ENCODE measurements at regions not wholly inside any gene's neighbourhood (a gene's known extent, or its start where the extent isn't known, plus 50 kb on each side); places are given as distances from the start of the nearest gene placed in this dataset.

DNA sequence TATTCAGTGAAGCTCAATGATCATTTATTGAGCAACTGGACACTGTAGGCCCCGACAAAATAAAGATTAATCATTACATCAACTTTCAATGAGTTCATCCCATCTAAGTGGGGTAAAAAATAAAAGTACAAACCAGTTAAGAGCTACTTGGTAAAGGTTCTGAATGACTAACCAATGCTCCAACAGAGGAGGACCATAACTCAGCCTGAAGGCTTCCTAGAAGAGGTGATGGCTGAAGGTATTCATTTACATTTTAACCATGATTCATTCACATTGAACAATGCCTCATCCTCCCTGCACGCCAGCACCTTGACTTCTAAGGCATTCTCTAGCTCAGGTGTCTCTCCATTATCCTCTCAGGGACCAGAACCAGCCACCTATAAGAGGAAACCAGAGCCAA lies 201.4 kb downstream of the ZNF462 start:
- DNase-seq, result no peak

DNA sequence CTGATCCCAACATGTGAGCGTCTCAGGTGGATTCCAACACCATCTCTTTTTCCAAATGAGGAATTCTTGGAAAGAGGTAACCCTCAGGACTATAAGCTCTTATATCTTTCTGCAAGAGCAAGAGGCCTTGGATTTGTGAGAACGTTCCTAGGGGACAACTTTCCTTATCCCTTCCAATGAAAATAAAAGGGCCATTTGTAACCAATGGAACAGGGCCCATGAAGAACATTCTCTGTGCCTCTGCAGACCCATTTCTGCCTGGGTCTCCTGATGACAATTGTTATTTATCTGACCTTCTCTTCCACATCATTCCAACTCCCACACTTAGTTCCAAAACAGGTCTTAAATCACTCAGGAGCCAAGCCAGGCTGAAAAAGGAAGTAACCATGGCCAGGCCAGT lies 202.6 kb downstream of the ZNF462 start:
- DNase-seq, result no peak

- no peak for DNase-seq
Measured at GRCh38 chr9:107067739-107068416, 204.9 kb downstream of the ZNF462 start.

DNA sequence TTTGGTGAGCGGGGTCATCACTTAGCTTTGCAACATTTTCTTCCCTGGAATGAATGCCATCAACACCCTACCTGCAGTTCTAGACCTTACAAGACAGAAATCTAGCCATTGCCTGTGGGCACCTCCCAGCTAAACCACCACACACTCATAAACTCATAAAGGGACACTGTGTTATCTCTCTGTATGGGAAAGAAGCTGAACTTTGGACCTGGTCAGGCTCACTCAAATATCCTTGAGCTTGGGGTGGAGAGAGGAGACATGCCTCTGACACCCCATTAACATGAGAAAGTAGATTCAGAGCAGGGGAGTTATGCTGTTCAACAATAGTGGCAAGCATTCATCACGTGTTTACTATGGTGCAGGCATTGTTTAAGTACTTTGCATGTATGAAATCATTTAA lies 205.6 kb downstream of the ZNF462 start:
- DNase-seq, result no peak

DNA sequence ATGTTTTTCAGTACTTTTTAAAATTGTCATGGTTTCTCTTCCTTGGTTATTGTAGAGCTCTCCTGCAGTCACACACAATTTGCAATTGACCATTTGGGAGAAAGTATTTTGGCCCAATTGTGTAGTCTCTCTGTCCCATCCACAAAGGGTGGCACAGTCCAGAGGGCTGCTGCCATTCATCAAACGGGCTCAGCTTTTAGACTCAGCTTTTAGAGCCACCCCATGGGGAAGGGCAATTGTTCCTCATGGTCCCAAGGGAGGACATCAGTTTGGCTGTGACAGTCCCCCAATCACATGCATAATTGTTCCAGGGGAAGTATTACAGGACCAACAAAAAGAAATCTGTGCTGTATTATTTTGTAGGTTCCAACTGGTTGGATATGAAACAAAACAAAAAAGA lies 207.6 kb downstream of the ZNF462 start:
- no peak for DNase-seq

- DNase-seq, result no peak
Measured at GRCh38 chr9:107078061-107078460, 205.0 kb upstream of the RAD23B start.

GRCh38 chr9:107079589-107079988 lies 203.5 kb upstream of the RAD23B start:
- no peak for DNase-seq

GRCh38 chr9:107080130-107080529 lies 202.9 kb upstream of the RAD23B start:
- DNase-seq, result no peak

- DNase-seq, result no peak
Measured at GRCh38 chr9:107086460-107086859, 196.6 kb upstream of the RAD23B start.

DNA sequence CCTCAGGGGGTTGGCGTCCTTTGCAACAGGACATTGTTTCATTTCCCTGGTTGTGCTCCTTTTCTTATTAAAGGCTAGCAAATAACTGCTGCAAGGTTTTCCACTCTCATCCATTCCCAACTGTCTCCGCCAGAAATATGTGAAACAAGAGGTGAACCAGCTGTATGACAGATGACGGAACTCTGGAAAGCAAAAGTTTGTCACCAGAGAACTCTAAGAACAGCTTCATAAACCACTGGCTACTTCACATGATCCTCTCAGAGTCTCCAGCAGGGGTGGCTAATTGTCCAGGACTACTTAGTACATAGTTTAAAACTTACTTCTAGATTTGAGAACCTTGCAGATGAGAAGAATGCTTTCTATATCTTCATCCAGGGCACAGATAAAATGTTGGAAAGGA lies 195.9 kb upstream of the RAD23B start:
- no peak for DNase-seq

DNA sequence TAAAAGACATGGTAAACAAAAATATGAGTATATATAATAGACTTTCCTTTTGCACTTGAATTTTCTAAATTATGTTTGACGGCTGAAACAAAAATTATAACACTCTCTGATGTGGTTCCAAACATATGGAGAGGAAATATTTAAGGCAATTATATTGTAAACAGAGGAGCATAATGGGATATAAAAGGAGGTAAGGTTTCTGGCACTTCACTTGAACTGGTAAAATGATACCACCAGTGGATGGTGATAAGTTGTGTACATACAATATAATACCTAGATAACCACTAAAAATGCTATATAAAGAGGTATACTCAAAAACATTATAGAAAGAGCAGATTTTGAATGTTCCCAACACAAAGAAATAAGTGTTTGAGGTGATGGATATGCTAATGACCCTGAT lies 192.9 kb upstream of the RAD23B start:
- peak in 1 of 3 experiments; percentile 39 for DNase-seq

- no peak for DNase-seq
Measured at GRCh38 chr9:107093365-107094060, 189.6 kb upstream of the RAD23B start.

GRCh38 chr9:107094370-107094769 lies 188.7 kb upstream of the RAD23B start:
- DNase-seq, result no peak

DNA sequence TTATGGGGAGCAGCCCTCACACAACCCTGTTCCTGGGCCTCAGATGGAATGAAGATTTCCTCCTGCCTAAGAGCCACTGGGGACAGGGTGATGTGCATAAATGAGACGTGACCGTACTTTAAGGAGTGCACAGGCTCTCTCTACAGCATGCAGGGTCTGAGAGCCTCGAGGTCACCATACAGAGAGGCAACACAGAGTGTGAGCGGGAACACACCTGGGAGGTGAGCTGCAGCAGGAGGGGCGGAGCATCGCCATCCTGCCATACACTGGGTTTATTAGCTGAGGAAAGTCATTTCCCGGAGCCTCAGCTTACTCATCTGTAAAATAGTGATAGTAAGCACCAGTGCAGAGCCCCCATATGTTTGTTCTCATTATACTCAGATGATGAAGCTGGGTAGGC lies 182.5 kb upstream of the RAD23B start:
- DNase-seq, result no peak

DNA sequence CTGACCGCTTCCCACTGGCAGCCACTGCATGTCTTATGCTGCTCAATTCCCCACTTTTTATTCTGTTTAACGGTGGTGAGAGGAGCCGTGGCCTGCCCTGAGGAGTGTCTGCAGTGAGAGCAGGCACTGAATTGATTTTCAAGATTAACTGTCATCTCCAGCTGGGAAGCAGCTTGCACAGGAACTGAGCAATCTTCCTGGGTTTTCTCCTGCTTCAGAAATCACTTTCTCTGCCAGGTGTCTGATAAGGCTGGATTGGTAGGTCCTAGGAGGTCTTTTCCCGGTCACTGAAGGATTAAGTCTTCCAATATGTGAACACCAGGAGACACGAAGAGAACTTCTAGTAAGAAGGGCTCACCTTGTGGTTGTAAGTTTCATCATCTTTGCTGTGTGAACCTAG lies 181.1 kb upstream of the RAD23B start:
- DNase-seq, result no peak

DNA sequence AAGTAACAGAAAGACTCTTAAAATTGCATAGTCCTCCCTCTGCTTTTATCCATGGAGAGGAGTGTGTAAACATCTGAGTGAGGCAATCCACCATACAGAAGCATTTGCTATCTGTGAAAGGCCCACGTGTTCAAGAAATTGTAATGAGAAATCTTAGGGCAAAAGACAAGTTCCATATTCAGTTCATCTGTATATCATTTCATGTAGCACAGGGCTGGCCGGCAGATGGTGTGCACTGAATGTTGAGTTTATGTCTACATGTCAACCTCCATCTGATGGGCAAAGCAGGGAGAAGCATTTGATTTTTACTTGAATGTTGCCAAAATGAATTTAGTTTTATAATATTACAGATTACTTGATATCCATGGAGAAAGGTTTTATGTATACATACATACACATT lies 179.5 kb upstream of the RAD23B start:
- no peak for DNase-seq

GRCh38 chr9:107105784-107106183 lies 177.3 kb upstream of the RAD23B start:
- peak in 1 of 3 experiments; percentile 5 for DNase-seq

GRCh38 chr9:107106416-107106815 lies 176.7 kb upstream of the RAD23B start:
- DNase-seq, result no peak

- DNase-seq, result no peak
Measured at GRCh38 chr9:107108342-107109130, 174.5 kb upstream of the RAD23B start.

DNA sequence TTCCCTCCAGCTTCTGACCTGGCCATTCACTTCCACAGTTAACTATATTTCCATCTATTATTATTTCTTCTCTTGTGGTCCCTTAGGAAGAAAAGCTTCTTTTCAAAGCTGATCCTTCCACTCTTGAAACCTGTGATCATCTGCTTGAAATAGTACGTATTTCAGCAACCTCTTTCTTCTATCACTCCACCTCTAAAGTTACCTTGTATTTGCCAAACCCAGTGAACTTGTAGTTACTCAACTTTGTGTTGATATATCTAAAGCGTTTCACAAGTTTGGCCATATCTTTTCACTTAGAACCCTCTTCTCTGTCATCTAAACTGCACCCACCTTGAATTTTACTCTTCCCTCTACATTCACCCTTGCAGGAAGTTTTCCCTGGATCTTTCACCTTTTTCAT lies 173.8 kb upstream of the RAD23B start:
- no peak for DNase-seq

DNA sequence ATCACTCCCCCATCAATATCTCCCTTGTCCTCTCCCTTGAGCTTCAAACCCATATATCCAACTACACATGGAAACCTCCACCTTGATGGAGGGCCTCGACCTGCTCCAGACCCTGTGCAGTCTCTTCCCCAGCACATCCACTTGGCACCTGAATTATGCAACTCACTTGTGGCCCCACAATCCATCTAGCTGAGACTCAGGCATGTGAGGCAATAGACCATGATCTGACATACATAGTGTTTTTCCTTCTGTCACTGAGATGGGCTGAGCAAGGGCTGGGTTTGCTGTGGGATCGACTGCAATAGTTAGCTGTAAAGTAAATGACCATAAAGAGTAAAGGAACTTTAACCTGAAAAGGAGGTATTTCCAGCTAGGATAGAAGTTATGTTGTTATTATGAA lies 172.9 kb upstream of the RAD23B start:
- DNase-seq, result no peak

GRCh38 chr9:107112707-107113243 lies 170.3 kb upstream of the RAD23B start:
- no peak for DNase-seq

- DNase-seq, result no peak
Measured at GRCh38 chr9:107118863-107119624, 164.0 kb upstream of the RAD23B start.

All from NCI-H1417 (cell line).